ENCODE measurements at regions not wholly inside any gene's neighbourhood (a gene's known extent, or its start where the extent isn't known, plus 50 kb on each side); places are given as distances from the start of the nearest gene placed in this dataset.
"Not testable (repeated sequence)": the region's sequence is repeated elsewhere in the genome, so short reads cannot be mapped to it uniquely, and the experiment has no call there.

DNA sequence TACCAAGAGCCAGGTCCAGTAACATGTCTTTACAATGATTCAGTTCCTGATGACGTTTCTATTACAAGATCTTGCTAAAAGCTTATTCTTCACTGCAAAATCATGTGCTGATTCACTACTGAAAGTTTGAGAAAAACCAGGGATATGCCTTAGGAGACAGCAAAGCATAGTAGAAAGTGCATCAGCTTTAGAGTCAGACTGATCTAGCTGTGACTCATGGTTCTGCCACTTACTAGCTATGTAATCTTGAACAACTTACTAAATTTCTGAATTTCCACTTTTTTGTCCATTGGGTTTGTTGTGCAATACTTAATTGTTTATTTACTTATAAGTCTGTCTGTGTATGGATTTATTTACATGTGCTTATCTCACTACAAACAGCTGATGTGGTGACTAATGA lies 198.5 kb upstream of the RSPO3 start:
- DNase-seq, result no peak

DNA sequence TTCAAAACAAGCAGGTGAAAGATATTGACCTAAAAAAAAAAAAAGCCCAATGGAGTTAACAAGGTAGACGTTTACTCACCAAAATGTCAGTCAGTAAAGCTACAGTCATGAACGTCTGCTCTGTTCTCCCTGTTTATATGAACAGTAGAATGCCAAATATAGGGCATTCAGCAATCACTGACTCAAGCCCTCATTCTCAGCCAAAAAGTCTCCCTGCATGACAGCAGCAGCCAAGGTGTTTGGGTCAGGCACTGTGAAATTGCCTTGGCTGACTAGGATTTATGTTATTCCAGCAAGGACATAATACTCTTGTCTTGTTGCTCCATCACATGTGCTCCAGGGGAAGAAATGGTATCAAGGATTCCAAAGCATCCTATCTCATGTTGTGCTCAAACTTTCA lies 194.7 kb upstream of the RSPO3 start:
- DNase-seq, result no peak

DNA sequence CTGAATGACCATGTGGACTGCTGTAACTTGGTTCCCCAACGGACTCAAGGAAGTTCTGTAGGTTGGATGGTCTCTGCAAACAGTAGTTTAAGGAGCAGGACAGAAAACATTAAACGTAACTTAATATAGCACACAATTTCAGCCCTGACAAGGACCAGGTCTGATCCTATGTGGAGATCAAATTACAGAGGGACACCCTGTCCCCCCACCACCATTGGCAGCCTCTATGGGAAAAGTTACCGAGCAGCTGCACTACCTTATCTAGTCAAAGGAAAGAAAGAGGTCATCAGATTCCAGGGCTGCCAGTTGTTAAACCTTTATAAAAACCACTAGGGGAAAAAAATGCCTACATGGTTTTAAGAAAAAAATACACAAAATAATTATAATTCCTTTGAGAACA lies 191.5 kb upstream of the RSPO3 start:
- DNase-seq, result no peak

DNA sequence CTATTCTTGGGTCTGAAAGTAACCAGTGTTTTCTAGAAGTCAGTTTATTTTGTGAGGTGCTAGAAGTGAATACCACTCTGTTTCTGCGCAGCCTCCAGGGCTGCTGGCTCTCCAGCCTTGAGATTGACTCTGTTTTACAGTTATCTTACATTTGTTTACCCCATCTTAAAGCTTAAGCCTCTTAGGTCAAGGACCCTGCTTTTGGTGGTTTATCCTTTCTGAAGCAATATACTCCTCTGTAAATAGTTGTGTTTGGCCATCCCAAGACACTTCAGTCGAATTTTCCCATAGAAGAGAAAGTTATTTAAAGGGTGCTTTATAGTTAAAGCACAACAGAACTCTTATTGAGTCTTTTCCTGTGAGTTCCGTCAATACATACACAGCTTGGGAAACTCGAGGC lies 190.6 kb upstream of the RSPO3 start:
- DNase-seq, result no peak

DNA sequence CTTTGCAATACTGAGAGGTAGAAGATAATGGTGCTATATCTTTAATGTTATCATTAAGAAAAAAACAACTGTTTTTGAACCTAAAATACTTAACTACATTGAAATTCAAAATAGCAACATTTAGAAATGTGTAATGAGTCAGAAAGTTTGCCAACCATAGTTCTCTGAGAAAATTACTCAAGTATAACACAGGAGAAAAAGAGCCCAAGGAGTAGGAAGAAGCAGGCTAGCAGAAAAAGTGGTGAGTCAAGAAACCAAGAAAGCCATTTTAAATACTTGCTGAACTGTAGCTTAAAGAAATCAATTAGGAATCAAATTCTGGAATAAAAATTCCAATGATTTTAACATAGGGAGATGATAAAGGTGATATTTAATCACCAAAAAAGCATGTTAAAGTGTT lies 181.0 kb upstream of the RSPO3 start:
- DNase-seq, result no peak

DNA sequence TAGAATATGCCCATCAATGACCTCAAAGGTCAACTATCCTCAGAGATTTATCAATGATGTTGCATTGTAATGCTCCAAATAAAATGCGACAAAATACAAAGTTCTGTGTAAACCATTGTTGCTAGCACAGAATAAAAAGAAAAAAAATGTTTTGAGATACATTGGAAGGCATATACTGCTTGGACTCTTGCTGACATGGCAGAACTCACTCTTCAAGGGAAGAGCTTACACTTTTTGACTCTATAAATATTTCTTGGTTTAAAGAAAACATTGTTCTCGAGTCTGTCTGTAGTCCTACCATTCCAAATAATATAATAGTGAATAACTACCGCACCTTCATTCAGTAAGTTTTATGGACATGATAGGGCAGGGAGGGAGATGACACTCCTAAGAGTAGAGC lies 178.7 kb upstream of the RSPO3 start:
- DNase-seq, result no peak

DNA sequence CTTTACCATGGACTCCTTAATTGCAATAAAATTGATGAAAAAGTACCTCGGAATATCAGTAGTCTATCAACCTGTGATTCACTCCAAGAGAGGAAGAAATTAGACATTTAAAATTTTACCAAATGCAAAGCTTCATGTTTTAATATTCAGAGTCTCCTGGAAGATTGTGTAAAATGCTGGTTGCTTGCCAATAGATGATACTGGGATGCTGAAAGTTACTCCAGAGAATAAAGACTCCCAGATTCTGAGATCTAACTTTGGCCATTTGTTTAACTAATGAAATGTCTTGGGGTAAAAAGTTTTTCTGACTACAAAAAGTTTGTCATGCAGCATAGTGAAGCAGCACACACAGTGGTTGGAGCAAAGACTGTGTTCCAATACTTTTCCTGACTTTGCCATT lies 176.7 kb upstream of the RSPO3 start:
- no peak for DNase-seq

DNA sequence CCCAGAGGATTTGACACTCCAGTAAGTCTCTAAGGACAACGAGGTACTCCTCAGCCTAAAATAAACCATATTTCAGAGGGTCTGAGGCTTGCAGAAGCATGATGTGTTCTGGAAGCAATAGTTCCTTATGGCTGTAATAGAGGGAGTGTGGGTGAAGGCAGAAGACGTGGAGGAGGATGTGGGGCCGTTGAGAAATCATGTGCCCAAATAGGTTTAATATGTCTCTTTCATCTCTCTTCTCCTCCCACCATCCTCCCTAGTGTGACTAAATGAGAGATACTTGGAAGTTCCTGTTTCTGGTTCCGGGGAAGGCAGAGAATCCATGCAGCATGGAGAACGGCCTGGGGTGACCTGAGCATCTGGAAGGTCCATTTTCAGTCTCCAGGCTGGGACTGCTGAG lies 174.0 kb upstream of the RSPO3 start:
- DNase-seq, result no peak

DNA sequence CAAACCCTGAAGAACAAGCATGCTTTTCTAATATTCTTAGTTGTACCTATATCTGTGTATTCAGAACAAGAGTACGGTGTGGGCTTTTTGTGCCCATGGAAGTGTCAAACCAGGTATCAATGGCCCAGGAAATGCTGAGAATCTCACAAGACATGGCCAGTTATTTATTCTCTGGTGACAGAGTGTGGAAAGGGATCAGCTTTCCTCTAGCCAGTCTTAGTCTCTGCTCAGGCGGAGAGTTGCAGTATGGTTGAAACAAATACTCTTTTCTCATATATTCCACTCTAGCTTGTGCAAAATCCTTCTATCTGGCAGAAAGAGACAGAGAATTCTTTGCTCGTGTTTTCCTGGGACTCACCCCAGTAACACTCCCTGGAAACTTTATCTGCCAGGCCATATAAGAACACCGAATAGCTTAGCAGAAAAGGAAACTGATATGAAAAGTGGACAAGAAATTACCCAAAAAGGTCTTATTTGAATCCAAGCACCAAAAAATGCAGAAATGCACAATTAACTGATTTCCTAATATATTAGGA lies 173.3 kb upstream of the RSPO3 start:
- DNase-seq, result no peak

DNA sequence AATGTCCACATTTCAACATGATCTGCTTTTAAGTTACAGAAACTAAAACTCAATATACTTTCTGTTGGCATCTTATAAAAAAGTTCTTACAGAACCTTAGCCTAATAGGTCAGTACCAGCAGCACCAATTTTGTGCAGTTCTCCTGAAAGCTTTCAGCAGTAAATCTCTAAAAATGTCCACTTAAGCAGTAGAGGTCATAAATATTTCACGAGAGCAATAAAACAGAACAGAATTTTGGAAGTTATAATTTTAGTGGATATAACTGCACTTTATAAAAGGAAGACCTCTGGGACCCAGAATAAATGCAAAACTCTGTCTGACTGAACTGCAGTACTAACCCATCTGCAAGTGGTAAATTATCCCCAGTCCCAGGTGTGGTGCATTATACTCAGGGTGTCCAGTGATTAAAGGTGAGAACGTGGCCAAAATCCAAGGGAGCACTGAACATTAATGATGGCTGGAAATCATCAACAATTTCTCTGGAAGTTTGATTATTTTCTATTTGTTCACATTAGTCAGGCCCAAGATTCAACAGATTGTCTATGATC lies 172.6 kb upstream of the RSPO3 start:
- DNase-seq, result no peak

DNA sequence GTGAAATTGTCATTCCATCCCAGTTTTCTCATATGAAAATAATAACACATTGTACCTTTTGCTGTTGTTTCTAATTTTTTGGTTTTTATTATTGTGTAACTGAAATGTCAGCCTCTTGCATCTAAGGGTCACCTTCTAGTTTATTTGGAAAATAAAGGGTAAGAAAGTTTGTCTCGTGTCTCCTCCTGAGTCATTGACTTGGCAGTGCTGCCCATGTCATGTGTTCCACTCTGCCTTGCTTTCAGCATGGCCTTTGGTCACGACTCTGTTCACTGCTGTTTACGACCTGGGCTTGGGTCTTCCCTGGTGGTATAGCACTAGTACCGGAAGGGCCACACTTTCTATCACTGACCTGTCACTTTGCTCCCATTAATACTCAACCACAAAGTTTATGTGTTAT lies 171.4 kb upstream of the RSPO3 start:
- DNase-seq, result no peak

DNA sequence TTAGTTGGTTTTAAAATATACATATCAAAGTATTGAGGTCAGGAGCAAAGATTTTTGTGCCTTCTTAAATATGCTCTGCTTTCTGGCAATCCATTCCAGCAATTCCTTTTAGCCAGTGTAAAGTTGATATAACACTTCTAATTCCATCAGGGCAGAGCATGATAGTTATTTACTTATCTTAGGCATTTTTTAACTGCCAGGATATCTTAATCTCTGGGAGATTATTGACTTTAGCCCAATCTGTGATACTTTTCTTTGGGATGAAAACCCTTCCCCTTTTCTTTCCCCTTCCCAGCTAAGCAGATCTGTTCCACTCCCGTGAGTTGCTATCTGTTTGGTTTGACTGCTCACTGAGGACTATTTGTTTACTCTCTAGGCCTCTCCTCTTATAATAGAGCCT lies 168.7 kb upstream of the RSPO3 start:
- no peak for DNase-seq

DNA sequence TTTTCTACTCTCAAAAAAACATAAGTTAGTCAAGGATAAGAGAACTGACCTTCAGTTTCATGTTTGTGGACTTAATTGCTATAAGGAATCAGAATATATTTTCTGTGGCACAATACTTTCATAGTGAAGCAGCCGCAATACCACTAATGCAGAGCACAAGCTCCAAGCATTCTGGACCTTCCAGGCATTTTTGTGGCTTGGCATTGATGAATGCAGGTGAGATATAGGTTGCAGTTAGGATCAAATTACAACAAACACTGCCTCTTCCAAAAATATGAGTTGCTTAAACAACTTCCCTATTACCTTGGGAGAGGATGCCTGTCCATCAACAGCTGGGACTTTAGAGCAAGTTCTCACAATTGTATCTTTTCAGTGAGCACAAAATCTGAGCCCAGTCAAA lies 162.8 kb upstream of the RSPO3 start:
- no peak for DNase-seq

DNA sequence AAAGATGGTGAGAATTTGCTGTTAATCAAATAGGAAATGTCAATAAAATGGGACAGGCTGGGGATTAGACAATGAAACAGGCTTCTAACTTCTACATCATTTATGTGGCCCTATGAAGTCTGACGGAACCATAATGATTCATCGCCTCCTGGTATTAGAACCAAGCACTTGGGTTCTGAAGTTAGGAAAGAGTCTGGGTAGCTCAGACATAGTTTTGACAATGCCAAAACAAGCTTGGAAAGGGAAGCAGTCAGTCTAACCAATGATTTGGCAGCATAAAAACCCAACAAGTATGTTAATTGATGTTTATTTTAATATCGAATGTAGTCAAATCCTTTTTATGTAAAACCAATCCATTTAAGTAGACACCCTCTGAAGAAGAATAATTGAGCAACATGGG lies 160.8 kb upstream of the RSPO3 start:
- DNase-seq, result no peak

DNA sequence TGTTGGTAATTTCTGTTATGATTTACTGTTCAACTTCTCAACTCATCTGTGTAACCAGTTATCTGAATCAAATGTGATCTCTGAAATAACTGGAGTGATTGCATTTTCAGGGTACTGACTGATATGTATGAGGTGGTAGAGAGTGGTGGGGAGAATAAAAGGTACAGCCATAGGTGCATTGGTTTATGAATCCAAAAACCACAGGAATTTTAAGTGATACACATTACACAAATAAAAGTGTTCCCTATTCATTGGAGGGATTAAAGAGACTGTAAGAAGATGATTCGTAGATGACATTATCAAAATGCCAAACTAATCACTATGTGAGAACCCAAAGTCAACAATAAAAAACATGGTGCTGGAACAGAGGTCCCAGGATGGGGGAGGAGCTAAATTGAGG lies 158.7 kb upstream of the RSPO3 start:
- DNase-seq, result no peak

DNA sequence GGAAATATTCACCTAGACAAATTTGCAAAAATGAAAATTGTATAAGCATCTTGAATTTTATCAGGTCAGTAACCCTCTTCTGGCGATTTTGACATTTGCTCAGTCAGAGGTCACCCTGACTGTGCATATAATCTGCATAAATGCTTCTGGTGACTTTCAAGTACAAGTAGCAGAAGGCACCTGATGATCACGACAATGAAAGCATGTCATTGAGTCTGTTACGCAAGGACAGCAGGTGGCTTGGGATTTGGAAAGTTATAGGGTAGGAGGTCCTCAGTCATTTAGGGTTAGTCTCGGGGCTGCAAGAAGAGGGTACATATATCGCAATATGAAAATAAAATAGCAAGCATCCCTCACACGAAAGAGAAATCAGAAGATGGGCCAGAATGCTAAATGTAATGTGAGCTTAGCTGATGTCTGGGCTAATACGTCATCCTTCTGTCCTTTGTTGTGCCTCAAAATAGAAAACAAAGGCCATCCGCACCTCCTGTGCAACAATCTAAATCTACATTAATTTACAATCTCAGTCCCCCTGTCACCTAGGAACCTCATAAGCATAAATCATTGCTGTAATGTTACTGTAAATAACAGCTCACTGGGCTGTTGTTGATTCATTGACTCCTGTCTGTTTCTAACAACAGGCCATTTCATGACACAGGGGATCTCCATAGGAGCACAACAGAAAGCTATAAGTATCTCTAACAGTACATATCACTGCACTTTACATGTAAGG lies 155.2 kb upstream of the RSPO3 start:
- no peak for DNase-seq

DNA sequence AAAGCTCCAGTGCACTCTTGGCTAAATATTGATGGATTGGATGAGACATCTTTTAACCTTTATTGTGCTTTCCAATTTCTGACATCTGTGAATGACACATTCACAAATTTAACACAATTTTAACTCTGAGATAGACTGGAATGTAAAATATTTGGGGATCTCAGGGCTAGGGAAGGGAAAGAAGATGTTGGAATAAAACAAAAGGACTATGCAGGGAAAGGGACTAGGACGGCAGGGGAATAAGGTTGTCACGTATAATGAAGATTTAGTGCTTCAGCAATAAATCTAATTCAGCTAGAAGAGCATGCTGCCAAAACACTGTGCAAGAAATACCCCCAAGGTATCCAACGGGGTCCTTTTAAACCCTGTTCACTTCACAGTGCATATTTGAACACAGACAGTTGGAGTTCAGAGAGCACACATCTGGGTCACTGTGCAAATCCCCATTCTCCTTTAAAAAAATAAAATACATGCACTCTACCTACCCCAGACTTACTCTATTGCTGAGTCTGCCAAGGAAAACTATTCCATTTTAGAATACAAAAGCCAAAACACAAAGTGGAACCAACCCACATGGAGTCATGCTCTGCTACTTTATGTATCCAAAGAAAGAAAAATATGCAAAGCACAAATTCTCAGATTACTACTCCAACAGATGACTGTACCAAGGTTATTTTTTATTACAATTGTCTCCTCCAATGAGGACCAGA lies 151.0 kb upstream of the RSPO3 start:
- no peak for DNase-seq

DNA sequence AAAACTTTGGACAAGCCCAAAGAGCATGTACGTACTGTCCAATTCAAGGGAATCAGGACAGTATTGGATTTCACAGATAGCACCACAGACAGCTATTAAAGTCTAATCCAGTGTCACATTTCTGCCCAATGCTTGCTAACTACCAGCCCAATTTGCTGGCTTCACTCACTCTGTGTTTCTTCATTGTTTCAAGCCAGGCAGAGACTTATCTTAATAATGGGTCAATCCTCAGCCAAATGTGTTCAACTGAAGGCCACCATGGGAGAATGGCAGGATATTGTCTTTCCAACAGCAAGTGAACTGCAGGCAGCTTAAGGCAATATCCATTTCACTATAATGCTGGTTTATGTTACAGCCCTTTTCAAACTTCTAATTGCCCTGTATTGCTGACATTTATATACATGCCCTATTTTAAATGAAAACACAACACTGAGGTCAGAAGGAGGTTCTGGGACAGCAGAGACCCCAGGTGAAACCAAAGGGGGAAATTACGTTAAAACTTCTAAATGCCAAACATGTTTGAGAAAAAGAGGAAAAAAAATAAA lies 142.1 kb upstream of the RSPO3 start:
- DNase-seq, result no peak

DNA sequence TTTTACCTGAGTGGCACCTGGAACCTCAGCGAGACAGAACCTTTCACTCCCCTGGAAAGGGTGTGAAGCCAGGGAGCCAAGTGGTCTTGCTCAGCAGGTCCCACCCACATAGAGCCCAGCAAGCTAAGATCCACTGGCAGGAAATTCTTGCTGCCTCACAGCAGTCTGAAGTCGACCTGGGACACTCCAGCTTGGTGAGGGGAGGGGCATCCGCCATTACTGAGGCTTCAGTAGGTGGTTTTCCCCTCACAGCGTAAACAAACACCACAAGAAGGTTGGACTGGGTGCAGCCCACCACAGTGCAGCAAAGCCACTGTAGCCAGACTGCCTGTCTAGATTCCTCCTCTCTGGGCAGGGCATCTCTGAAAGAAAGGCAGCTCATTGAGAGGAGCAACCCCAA lies 134.7 kb upstream of the RSPO3 start:
- DNase-seq, result no peak

DNA sequence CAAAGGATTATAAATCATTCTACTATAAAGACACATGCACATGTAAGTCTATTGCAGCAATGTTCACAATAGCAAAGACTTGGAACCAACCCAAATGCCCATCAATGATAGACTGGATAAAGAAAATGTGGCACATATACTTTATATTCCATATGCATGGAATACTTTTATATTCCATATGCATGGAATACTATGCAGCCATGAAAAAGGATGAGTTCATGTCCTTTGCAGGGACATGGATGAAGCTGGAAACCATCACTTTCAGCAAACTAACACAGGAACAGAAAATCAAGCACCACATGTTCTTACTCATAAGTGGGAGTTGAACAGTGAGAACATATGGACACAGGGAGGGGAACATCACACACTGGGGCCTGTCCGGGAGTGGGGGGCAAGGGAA lies 130.3 kb upstream of the RSPO3 start:
- DNase-seq, result not testable (repeated sequence)

DNA sequence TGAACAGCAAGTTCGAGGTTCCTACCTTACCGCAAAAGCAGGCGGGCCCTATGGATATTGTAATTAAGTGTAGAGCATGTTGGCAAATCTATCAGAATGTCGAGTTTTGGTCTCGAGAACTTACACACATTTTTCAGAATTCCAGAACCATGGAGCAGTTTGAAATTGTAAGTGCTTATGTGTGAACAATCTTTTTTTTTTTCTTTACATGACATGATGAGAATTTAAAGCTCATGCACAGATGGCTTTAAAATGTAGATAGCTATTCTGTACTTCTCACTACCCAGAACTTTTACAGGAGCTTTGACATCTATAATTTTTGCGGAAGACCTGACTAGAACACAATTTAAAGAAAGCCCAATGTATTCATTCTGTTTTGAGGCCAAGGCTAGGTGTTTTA lies 117.8 kb upstream of the RSPO3 start:
- no peak for DNase-seq

DNA sequence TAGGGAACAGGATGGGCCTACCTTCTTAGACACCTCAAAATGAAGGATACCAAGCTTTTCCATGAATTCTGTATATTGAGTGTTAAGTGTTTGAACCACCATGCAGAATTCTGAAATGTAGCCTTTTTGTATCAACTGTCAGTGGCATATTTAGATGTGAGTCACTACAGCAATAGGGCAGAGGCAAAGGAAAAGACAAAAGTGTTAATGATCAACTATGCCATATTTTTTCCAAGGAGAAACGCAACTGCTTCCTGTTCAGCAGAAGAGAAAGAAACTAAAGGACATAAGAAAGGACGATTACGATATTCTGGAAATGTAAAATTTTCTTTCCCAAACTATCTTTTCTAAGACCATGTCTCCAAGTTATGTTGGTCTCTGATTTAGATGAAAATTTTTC lies 104.6 kb upstream of the RSPO3 start:
- DNase-seq, result no peak

DNA sequence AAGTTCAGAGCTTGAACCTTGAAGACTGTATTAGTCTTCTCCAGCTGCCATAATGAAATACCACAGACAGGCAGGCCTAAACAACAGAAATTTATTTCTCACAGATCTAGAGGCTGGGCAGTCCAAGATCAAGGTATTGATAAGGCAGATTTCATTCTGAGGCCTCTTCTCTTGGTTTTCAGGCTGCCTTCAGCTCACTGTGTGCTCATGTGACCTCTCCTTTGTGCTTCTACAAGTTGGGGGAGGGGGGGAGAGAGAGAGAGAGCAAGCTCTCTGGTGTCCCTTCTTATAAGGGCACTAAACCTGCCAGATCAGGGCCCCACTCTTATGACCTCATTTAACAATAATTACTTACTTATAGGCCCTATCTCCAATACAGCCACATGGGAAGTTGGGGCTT lies 102.6 kb upstream of the RSPO3 start:
- DNase-seq, result no peak

DNA sequence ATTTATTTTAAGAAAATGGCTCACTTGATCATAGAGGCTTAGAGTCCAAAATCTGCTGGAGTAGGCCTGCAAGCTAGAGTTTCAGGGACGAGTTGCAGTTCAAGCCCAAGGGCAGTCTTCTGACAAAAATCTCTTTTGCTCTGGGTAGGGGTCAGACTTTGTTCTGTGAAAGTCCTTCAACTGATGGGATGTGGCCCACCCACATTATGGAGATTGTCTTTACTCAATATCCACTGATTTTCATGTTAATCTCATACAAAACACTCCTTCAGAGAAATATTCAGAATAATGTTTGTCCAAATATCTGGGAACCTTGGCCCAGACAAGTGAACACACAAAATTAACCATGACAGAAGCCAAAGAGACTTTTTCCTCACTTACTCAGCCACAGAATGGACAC lies 98.6 kb upstream of the RSPO3 start:
- no peak for DNase-seq
